ENCODE measurements at regions not wholly inside any gene's neighbourhood (a gene's known extent, or its start where the extent isn't known, plus 50 kb on each side); places are given as distances from the start of the nearest gene placed in this dataset.

- no peak overlapping the region for H3K4me3 ChIP-seq (ENCODE audit: insufficient read depth, low read depth, low read length)
- H3K27ac ChIP-seq (ENCODE audit: insufficient read depth, low read length), result peak overlapping the region; percentile 77
- peak overlapping the region; percentile 99 for H4K5ac ChIP-seq (ENCODE audit: low read depth, low read length)
- intact Hi-C loops (cut with micrococcal nuclease) (no loop called here), in situ Hi-C loops (cut with MboI; ENCODE audit: low sequenced_read_pairs) (no loop called here), dilution Hi-C loops (cut with HindIII; ENCODE audit: low sequenced_read_pairs, unreplicated experiment) (no loop called here)
- WGBS, 2 experiments (ENCODE audit: extremely low coverage in 2 of 2, insufficient read length in 1 of 2), result no CpG with 5 or more reads among the region's 7 CpGs
- H2BK15ac ChIP-seq (ENCODE audit: low read depth, low read length), result peak overlapping the region; percentile 93
- ATAC-seq (ENCODE audit: low read depth), result peak; percentile 90
- peak overlapping the region; percentile 87 to 91 for H4K8ac ChIP-seq (ENCODE audit: low read depth in 2 of 2, low read length in 2 of 2)
- peak overlapping the region; percentile 37; the same call in 1 of the 2 replicates for H3K9ac ChIP-seq (ENCODE audit: low read depth, low read length)
- H2BK5ac ChIP-seq (ENCODE audit: low read depth, low read length, poor library complexity, severe bottlenecking), result peak overlapping the region; percentile 99
- H2AFZ ChIP-seq (replicated peaks; ENCODE audit: low read length, poor library complexity), result peak overlapping the region; percentile 81
- peak overlapping the region; percentile 91 for H2AK5ac ChIP-seq (ENCODE audit: low read depth, low read length)
- ChIA-PET CTCF (interaction anchor here (0.8 kb wide), 1 partner anchor 39 kb away, joined by 3 read pairs; no protein-coding TSS in a partner anchor), POLR2A (ENCODE audit: unreplicated experiment) (interaction anchor here (0.7 kb wide), 1 partner anchor 125 kb away, joined by 3 read pairs; no protein-coding TSS in a partner anchor)
- H3K4me1 ChIP-seq (ENCODE audit: control insufficient read depth, insufficient read depth, low read length), result peaks cover 9% of the 10 kb centered on the region
- H3K18ac ChIP-seq (ENCODE audit: low read depth, low read length), result peak overlapping the region; percentile 98
- H3K23ac ChIP-seq (ENCODE audit: low read depth, low read length), result peak overlapping the region; percentile 91; the same call in 1 of the 2 replicates
- H2BK20ac ChIP-seq (ENCODE audit: low read depth, low read length), result peak overlapping the region; percentile 99
- no peaks in the 10 kb centered on the region for H4K20me1 ChIP-seq (ENCODE audit: insufficient read depth, low read length)
- BruUV-seq (replicated peaks), result no TSS peak
- TF ChIP-seq FOS (IDR thresholded peaks at IDR 0.05; ENCODE audit: low read depth, low read length) (peak; percentile 2; the same call in 1 of the 2 replicates), MAZ (IDR thresholded peaks at IDR 0.05; ENCODE audit: borderline replicate concordance, low read depth, low read length) (no peak)
- peak overlapping the region; percentile 70 for H3K56ac ChIP-seq (ENCODE audit: extremely low read depth, insufficient read depth, low read length)
- peak overlapping the region; percentile 98 for H2BK120ac ChIP-seq (ENCODE audit: low read depth, low read length)
- peaks cover 5% of the 10 kb centered on the region for H3K9me1 ChIP-seq (ENCODE audit: insufficient read depth, low read length)
- H3K4ac ChIP-seq (ENCODE audit: low read depth, low read length), result peak overlapping the region; percentile 96
- peak; percentile 73 for DNase-seq
- H3K27me3 ChIP-seq (ENCODE audit: control insufficient read depth, insufficient read depth, low read length), result no peaks in the 10 kb centered on the region
- H3K79me1 ChIP-seq (ENCODE audit: low read depth in 1 of 2, low read length in 2 of 2), result no peaks in the 10 kb centered on the region
- no peaks in the 10 kb centered on the region for H3K36me3 ChIP-seq (ENCODE audit: control insufficient read depth, insufficient read depth, low read length)
- peak overlapping the region; percentile 99 for H3K14ac ChIP-seq (replicated peaks; ENCODE audit: low read depth, low read length)
- H3K4me2 ChIP-seq (ENCODE audit: low read depth, low read length), result peak overlapping the region; percentile 89
- peak overlapping the region; percentile 92 for H4K91ac ChIP-seq (ENCODE audit: insufficient read depth, low read depth, low read length)
- peak overlapping the region; percentile 87 for H2AK9ac ChIP-seq (replicated peaks; ENCODE audit: low read depth, low read length, poor library complexity)
- no peaks in the 10 kb centered on the region for H3K9me3 ChIP-seq (ENCODE audit: control insufficient read depth, insufficient read depth, low read length)
These were observed 244.1 kb downstream of the AEBP2 start for GRCh38 chr12:19683178-19683927.
